Gastrocnemius medialis (tissue), 4 donors: ENCODE measurements at regions not wholly inside any gene's neighbourhood (a gene's known extent, or its start where the extent isn't known, plus 50 kb on each side); places are given as distances from the start of the nearest gene placed in this dataset.

ENCODE experiments used
- POLR2A ChIP-seq, 2 donors: fragments of 450-650 bp; IDR thresholded peaks; one replicate each; pipeline ENCODE4 v1.6.1; 2017; ENCODE audit warnings: antibody characterized with exemption in 2 of 2, mild to moderate bottlenecking in 2 of 2, moderate library complexity in 2 of 2
- TF ChIP-seq, protein P1 (sequence below), 5 experiments: fragments of 450-650 bp in 3 of 5; fragments of 200-600 bp in 2 of 5; sonication (generic) in 2 of 5; IDR thresholded peaks in 4 of 5; conservative IDR thresholded peaks in 1 of 5; 1 replicate in 4 of 5; 2 replicates in 1 of 5; pipeline ENCODE4 v1.5.1; 2016 to 2019; ENCODE audit warnings: antibody characterized with exemption in 5 of 5, mild to moderate bottlenecking in 3 of 5, moderate library complexity in 3 of 5

DNA sequence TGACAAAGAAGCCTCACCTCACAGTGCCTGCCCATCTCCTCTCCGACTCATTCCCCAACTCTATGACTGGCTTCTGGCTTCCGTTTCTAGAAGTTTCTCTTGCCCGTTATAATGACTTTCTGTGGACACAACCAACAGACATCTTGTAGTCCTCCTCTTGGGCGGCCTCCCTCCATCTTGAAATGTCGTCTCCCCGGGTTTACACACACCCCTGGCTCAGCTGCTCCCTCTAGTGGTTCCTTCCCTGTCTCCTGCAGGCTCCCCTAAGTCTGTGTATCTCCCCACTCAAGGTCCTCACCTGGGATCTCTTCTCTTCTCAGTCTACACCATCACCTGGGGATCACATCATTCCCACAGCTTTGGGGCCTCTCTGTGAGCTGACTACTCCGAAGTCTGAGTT, 123.4 kb upstream of the NEBL start:
- no peak for TF ChIP-seq POLR2A (IDR thresholded peaks at IDR 0.05)
- TF ChIP-seq, protein P1, sequence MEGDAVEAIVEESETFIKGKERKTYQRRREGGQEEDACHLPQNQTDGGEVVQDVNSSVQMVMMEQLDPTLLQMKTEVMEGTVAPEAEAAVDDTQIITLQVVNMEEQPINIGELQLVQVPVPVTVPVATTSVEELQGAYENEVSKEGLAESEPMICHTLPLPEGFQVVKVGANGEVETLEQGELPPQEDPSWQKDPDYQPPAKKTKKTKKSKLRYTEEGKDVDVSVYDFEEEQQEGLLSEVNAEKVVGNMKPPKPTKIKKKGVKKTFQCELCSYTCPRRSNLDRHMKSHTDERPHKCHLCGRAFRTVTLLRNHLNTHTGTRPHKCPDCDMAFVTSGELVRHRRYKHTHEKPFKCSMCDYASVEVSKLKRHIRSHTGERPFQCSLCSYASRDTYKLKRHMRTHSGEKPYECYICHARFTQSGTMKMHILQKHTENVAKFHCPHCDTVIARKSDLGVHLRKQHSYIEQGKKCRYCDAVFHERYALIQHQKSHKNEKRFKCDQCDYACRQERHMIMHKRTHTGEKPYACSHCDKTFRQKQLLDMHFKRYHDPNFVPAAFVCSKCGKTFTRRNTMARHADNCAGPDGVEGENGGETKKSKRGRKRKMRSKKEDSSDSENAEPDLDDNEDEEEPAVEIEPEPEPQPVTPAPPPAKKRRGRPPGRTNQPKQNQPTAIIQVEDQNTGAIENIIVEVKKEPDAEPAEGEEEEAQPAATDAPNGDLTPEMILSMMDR (IDR thresholded peaks at IDR 0.05 in 4 of 5, conservative IDR thresholded peaks at IDR 0.05 in 1 of 5) = no peak
